Mesothelial cell of epicardium (in vitro differentiated cells): ENCODE measurements at regions not wholly inside any gene's neighbourhood (a gene's known extent, or its start where the extent isn't known, plus 50 kb on each side); places are given as distances from the start of the nearest gene placed in this dataset.

Source experiments
- DNase-seq, 2 experiments: peaks; one replicate each; pipeline ENCODE4 v3.0.0; 2021; ENCODE audit warnings: low spot score in 2 of 2; ENCODE audit not compliant: unreplicated experiment in 2 of 2
- H3K27ac Mint-ChIP-seq: 2 replicates; pipeline ENCODE4 v1.8.0; 2021; ENCODE audit warnings: mixed read lengths
- H3K27me3 Mint-ChIP-seq: 2 replicates; pipeline ENCODE4 v1.8.0; 2021; ENCODE audit warnings: low read depth, mixed read lengths
- H3K36me3 Mint-ChIP-seq: 2 replicates; pipeline ENCODE4 v1.8.0; 2021; ENCODE audit warnings: mixed read lengths
- H3K4me1 Mint-ChIP-seq: 2 replicates; pipeline ENCODE4 v1.8.0; 2021; ENCODE audit warnings: mixed read lengths
- H3K4me3 Mint-ChIP-seq: 2 replicates; pipeline ENCODE4 v1.8.0; 2021; ENCODE audit warnings: mild to moderate bottlenecking, moderate library complexity, mixed read lengths
- H3K9me3 Mint-ChIP-seq: 2 replicates; pipeline ENCODE4 v1.8.0; 2021; ENCODE audit warnings: mixed read lengths
- CTCF ChIP-seq: fragments of 200-600 bp; sonication (generic); IDR thresholded peaks from one replicate; pipeline ENCODE4 v1.5.0; 2021; ENCODE audit warnings: antibody characterized with exemption; ENCODE audit not compliant: unreplicated experiment

GRCh38 chr5:122581629-122582028 lies 193.3 kb upstream of the SNX2 start:
- Mint-ChIP-seq H3K9me3 (no peaks in the 10 kb centered on the region), H3K27ac (peak overlapping the region; percentile 95), H3K4me3 (peak overlapping the region; percentile 34), H3K4me1 (peaks cover 66% of the 10 kb centered on the region), H3K36me3 (no peaks in the 10 kb centered on the region), H3K27me3 (no peaks in the 10 kb centered on the region)
- TF ChIP-seq CTCF, result no peak
- peak in 1 of 2 experiments; percentile 58 for DNase-seq

GRCh38 chr5:122584411-122585300 lies 190.2 kb upstream of the SNX2 start:
- Mint-ChIP-seq H3K36me3 (no peaks in the 10 kb centered on the region), H3K27ac (peak overlapping the region; percentile 89), H3K27me3 (no peaks in the 10 kb centered on the region), H3K4me3 (no peak overlapping the region), H3K4me1 (peaks cover 65% of the 10 kb centered on the region), H3K9me3 (no peaks in the 10 kb centered on the region)
- TF ChIP-seq CTCF, result no peak
- DNase-seq, result no peak

GRCh38 chr5:122585371-122585770 lies 189.5 kb upstream of the SNX2 start:
- Mint-ChIP-seq H3K9me3 (no peaks in the 10 kb centered on the region), H3K4me1 (peaks cover 62% of the 10 kb centered on the region), H3K27ac (peak overlapping the region; percentile 89), H3K36me3 (no peaks in the 10 kb centered on the region), H3K27me3 (no peaks in the 10 kb centered on the region), H3K4me3 (no peak overlapping the region)
- no peak for TF ChIP-seq CTCF
- DNase-seq, result no peak

- peaks cover 53% of the 10 kb centered on the region for H3K4me1 Mint-ChIP-seq
- no peaks in the 10 kb centered on the region for H3K36me3 Mint-ChIP-seq
- no peaks in the 10 kb centered on the region for H3K27me3 Mint-ChIP-seq
- peak overlapping the region; percentile 65 for H3K27ac Mint-ChIP-seq
- no peak for DNase-seq
- TF ChIP-seq CTCF, result no peak
- no peak overlapping the region for H3K4me3 Mint-ChIP-seq
- H3K9me3 Mint-ChIP-seq, result no peaks in the 10 kb centered on the region
These were observed 188.5 kb upstream of the SNX2 start for GRCh38 chr5:122586351-122586750.

GRCh38 chr5:122591828-122592227 lies 183.1 kb upstream of the SNX2 start:
- H3K9me3 Mint-ChIP-seq, result peaks cover 12% of the 10 kb centered on the region
- no peak overlapping the region for H3K4me3 Mint-ChIP-seq
- H3K27ac Mint-ChIP-seq, result no peak overlapping the region
- DNase-seq, result no peak
- no peak for TF ChIP-seq CTCF
- H3K4me1 Mint-ChIP-seq, result peaks cover 10% of the 10 kb centered on the region
- H3K36me3 Mint-ChIP-seq, result peaks cover 6% of the 10 kb centered on the region
- H3K27me3 Mint-ChIP-seq, result no peaks in the 10 kb centered on the region
